HG02981 (cell line): ENCODE measurements at regions not wholly inside any gene's neighbourhood (a gene's known extent, or its start where the extent isn't known, plus 50 kb on each side); places are given as distances from the start of the nearest gene placed in this dataset.
"Not testable (repeated sequence)": the region's sequence is repeated elsewhere in the genome, so short reads cannot be mapped to it uniquely, and the experiment has no call there.

ENCODE experiments used
- ATAC-seq: cut with Tn5 transposase; IDR thresholded peaks from one replicate; pipeline ENCODE4 v1.9.1; 2021; ENCODE audit warnings: mild to moderate bottlenecking, moderate library complexity; ENCODE audit not compliant: unreplicated experiment

DNA sequence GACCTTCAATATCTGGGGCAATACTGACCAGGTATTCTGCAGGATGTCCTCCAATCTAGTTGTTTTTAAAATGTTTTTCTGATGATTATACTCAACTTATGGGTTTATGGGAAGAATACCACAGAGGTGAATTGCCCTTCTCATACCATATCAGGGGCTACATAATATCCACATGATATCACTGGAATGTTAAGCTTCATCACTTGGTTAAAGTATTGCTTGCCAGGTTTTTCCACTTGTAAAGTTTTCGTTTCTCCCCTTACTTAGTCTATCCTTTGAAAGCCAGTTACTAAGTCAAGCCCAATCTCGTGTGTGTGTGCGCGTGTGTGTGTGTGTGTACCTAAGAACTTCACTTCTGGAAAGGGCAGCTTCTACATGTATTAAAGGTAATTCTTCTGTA, 980.9 kb upstream of the FBXO33 start:
- no peak for ATAC-seq

DNA sequence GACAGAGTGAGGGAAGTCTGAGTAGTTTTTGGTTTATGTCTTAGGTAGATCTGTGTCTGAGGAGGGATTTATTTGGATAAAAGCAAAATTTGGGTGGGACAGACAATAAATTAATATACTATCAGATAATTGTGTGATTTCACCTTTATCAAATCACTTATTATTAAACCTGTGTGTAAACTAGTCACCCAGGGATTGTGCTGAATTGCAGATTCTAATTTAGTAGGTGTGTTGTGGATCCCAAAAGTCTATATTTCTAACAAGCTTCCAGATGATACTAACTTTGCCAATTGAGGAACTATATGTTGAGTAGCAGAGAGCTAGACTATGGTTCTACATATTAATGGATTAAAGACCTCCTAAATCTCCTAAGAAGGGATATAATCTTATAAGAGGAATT, 978.5 kb upstream of the FBXO33 start:
- no peak for ATAC-seq

DNA sequence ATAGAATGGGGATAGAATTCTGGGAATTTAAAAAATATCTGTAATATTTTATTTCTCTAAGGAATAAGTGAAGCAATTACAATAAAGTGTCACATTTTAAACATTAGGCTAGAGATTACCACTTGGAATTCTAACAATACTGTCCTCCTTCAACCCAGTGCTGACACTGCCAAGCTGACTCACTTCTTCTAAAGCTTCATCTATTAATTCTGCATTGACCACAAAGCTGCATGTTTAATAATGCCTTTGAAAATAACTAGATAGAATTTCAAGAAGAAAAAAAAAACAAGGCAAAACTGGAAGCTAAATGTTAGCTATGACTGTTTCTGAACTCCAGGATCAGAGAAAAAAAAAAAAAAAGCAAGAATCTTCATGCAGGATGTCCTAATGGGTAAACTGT, 970.7 kb upstream of the FBXO33 start:
- no peak for ATAC-seq

DNA sequence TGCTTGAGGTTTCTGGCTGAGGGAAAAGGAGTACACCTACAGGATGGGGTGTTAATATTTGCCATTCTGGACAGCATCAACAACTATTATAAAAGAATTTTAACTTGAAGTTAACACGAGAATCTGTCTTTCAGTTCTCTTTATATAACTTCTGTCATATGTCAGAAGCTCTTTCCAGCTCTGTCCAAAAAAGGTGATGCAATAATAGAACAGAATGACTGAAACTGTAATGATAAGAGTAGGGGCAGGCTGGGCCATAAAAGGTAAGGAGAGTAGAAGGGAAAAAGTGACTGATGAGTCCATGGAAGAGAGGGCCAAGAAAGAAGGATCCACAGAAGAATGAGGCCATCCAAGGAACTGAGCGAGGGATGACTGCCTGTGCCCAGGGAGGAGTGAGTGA, 966.7 kb upstream of the FBXO33 start:
- ATAC-seq: no peak

DNA sequence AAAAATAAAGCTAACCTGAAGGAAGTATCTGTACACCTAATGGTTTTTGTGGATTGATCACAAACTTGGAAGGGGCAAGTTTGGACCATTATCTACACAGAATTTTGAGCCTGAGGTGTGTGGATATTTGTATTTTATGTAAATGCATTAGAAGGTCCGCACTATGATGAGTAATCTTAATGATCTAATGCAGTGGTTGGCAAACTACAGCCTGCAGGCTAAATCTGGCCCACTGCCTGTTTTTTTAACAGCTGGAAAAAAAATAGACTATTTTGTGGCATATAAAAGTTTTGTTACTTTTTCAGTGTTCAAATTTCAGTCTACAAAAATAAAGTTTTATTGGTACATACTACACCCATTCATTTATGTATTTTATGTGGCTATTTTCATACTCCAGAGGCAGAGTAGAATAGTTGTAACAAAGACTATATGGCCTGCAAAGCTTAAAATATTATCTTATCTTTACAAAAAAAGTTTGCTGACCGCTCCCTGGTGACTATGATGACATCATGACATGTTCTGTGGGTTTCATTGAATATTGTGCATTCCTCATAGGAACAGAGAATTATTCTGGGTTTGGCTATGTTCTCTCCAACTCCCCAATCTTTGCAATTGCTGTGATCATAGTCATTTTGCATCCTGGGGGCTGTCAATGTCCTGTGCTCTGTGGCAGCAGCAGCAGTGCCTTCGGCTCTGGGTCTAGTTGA, 962.6 kb upstream of the FBXO33 start:
- no peak for ATAC-seq

DNA sequence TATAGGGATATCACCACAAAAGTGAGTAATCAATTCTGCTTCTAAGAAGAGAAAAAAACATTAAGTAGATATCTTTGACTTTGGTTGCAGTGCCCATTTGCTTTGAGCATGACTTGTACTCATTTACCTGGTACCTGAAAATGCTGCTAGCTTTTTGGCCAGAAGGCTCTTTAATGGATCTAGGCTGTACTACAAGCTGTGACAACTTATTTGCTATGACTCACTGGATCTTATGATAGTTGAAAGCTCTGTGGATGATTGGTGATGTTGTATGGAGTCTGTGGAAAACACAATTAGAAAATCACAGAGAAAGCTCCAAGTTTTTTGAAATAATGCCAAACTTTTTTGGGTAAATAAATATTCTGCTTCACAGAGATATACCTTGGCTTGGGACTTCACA, 960.9 kb upstream of the FBXO33 start:
- no peak for ATAC-seq

DNA sequence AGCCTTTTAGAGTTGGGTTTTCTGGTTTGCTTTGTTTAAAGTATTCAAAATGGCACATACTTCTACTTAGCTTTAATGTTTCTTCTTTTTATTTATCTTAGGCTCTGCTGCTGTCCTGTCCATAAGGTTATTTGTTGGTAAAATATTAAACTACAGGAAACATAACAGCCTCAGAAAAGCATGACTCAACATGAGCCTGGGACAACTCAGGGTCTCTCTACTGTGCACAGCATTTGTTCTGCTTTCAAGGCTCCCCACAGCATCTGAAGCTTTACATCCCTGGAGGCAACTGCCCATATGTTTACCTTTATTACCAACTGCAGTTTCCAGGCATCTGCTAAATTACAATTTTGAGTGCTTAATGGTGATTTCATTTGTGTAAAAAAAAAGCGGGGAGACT, 954.2 kb upstream of the FBXO33 start:
- ATAC-seq: peak; percentile 74

DNA sequence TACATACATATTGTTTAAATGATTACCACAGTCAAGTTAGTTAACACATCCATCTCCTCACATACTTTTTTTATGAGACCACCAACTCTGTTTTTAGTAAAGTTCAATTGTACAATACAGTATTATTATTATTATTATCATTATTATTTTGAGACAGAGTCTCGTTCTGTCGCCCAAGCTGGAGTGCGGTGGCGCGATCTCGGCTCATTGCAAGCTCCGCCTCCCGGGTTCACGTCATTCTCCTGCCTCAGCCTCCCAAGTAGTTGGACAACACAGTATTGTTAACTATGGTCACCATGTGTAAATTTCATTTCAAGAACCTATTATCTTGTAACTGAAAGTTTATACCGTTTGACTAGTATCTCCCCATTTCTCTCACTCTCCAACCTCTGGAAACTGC, 942.0 kb upstream of the FBXO33 start:
- no peak for ATAC-seq

DNA sequence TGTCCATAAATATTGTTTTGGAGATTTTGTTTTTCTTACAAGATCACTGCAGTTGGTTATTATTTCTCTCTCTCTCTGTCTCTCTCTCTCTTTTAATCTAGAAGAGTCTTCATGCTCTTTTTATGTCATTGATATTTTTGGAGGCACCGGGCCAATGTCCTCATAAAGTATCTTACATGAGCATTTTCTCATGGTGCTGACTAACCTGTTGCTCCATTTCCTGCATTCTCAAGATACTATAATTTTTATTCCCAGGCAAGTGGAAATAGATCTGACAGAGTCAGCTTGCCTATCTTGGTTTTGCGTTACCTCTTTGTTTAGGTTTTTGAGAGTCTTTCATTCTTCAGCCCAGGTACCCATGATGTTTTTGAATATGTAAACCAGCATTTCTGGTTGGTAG, 938.8 kb upstream of the FBXO33 start:
- ATAC-seq: no peak

DNA sequence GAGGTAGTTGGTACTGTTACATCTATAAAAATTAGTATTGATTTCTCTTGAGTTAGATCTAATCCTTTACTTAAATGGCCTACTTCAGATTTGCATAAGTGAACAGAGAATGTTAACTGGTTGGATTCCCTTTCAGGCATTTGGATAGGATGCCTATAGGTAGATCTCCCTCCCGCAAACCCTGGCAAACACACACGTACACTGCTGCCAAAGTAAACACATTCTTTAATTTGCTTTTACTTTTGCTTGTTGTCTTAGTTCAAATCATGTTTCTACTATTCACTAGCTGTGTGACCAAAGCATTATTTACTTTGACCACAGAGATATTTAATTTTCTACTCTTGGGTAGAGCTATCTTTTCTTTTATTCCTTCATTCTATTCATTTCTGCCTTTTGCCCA, 936.1 kb upstream of the FBXO33 start:
- ATAC-seq: no peak

DNA sequence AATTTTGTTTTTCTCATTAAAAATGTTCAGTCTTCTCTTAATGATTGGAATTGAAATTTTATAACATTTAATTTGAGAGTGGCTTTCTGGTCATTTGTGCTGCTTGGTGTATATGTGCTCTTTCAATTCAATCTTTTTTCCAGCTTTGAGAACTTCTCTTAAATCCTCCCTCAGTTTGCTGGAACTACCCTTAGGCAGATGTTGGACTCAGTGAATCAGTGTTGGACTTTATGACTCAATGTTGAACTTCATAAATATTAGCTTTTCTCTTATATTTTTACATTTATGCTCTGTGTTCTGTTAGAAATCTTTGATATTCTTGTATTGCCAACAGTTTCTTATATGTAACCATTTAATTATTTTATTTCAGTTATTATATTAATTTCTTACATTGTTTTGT, 935.5 kb upstream of the FBXO33 start:
- no peak for ATAC-seq

DNA sequence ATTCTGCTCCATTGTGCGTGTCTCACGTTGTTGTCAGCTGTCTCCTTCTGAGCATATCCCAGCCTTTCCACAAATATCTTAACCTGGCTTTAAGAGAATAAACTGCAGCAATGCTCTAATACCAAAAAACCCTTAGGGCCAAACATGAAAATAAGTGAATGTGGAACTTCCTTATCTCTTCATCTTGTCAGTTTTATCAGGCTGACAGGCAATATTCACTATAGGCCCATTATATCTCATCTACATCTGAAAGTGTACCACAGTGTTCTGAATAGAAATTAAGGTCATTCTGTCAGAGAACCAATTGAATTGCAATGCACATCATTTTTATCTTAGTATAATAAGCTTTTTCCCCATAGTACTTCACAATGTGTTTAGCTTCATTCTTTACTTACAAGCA, 933.1 kb upstream of the FBXO33 start:
- ATAC-seq: no peak

DNA sequence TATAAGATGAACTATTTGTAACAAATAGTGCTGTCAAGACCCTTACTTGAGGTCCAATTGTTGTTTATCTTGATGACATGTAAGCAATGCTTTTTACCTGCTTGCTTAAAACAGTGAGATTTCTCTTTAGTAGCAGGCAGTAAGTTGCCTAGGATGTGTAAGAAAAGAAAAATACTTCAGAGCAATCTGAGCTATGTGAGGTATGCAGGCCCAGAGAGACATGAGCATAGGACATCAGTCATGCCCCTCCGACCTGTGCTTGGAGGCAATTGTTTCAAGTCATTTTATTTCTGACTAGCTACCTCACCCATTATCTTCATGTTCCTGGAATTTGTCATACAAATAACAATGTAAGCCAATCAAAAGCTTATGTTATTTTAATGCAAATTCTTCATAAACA, 930.6 kb upstream of the FBXO33 start:
- no peak for ATAC-seq

DNA sequence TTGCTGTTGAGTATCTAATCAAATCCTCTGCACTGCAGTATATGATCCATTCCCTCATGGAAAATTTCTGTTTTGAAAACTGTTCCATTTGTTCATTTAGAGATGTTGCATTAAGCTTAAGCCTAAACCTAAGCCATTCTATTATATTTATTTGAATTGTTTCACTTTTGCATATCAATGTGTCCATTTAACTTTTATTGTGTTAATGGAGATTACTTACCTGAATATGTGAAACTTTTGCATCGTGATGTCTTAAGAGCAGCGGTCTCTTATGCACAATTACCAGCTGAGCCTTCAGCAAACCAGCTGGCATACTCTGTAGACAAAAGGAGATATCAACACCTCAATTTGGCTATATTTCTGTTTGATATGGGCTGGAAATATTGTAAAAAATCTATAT, 922.5 kb upstream of the FBXO33 start:
- no peak for ATAC-seq

DNA sequence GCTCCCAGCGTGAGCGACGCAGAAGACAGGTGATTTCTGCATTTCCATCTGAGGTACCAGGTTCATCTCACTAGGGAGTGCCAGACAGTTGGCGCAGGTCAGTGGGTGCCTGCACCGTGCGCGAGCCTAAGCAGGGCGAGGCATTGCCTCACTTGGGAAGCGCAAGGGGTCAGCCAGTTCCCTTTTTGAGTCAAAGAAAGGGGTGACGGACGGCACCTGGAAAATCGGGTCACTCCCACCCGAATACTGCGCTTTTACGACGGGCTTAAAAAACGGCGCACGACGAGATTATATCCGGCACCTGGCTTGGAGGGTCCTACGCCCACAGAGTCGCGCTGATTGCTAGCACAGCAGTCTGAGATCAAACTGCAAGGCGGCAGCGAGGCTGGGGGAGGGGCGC, 915.9 kb upstream of the FBXO33 start:
- not testable (repeated sequence) for ATAC-seq

DNA sequence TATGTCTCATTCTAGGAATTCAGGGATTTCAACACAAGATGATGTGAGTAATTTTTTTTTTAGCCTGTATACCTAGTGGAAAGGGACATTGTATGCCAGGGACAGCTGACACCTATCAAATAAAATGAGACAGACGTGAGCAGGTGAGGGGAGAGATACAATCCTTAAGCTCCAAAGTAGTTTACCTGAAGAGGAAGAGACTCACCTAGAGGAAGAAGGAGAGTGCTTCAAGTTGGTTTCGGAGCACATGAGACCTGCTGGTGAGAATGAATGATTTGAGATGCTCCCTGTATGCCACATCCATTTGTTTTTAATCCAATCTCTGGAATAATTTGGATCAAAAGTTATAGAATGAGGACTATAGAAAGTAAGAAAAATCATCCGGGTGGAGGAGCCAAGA, 915.4 kb upstream of the FBXO33 start:
- ATAC-seq: no peak

DNA sequence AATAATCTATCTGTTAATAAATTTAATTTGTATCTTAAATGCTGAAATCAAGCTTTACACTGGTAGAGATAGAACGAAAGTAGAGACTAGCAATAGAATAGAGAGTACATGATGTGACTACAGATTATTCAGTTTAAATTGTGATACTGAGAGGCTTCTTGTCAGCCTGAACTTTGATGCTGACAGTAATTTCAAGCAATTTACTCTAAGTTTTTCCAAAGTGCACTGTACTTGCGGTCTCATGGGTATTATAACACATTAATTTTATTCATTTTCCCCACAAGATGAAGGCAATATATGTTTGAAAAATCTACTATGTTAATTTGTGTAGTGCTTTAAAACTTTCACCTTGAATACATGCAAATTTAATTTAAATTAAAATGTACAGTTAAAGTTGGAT, 914.0 kb upstream of the FBXO33 start:
- no peak for ATAC-seq

DNA sequence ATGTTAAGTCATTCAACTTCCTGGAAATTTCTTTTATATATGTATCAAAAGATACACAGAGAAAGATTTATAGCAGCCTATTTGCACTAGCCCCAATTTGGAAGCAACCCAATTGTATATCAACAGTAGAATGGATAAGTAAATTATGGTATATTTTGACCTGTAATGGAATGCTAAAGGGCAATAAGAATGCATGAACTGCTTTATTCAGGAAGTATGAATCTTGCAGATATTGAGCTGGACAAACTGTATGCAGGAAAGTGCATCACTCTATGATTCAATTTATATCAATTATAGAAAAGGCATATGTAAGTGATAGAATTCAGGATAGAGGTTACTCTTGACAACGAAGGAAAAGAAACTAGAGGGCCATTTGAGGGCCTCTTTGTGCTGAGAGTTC, 913.1 kb upstream of the FBXO33 start:
- ATAC-seq: no peak

DNA sequence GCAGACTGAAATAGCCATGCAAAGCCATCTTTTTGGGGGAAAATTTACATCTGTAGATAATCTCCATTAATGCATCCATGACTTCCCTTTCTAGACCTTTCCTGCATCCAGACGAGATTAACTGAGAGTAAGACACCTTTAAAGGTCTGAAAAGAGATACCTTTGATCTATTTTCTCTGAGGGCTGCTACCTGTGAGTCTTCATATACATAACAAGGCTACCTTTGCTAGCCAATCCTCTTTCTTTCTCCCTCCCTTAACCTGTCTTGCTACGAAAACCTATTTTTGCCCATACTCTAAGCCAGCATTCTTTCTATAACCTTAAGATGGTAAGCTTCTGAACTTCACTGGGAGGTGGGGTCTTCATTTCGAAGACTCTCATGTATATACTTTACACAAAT, 908.5 kb upstream of the FBXO33 start:
- no peak for ATAC-seq

DNA sequence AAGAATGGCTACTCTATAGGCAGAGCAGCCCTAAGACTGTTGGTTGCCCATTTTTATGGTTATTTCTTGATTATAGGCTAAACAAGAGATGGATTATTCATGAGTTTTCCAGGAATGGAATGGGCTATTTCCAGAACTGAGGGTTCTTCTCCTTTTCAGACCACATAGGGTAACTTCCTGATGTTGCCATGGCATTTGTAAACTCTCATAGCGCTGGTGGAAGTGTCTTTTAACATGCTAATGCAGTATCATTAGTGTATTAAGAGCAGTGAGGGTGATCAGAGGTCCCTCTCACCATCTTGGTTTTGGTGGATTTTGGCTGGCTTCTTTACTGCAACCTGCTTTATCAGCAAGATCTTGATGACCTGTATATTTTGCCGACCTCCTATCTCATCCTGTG, 904.6 kb upstream of the FBXO33 start:
- no peak for ATAC-seq

DNA sequence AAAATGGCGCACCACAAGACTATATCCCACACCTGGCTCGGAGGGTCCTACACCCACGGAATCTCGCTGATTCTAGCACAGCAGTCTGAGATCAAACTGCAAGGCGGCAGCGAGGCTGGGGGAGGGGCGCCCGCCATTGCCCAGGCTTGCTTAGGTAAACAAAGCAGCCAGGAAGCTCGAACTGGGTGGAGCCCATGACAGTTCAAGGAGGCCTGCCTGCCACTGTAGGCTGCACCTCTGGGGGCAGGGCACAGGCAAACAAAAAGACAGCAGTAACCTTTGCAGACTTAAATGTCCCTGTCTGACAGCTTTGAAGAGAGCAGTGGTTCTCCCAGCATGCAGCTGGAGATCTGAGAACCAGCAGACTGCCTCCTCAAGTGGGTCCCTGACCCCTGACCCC, 894.3 kb upstream of the FBXO33 start:
- not testable (repeated sequence) for ATAC-seq

DNA sequence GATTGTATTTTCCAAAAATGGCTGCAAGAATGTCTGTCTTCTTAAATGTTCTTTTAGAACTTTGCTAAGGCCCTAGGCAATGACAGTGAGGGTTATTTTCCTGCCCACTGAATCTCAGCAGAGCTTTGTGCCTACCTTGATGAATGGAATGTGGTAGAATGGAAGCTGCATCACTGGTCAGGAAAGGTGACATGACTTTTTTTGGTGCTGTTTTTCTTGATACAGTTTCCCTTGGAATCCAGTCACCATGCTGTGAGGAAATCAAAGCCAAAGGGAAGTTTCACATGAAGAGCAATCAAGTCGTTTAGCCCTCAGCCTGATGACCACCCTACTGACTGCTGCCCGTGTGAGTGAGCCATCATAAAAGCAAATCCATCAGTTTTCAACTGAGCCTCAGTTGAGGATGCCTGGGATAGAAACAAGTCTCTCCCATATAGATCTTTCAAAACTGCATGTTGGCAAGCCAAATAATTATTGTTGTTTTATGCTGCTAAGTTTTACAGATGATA, 886.0 kb upstream of the FBXO33 start:
- ATAC-seq: no peak

DNA sequence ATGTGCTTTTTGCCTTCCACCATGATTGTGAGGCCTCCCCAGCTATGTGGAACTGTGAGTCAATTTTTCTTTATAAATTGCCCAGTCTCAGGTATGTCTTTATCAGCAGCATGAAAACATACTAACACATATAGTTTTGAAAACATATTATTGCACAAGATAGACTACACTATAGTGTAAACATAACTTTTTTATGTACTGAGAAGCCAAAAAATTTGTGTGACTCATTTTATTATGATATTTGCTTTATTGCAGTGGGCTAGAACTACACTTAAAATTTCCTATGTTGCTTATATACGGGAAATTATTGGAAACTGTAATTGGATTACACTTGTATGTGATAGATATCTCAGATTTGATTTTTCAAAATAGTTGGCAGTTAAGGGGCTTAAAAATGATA, 885.5 kb upstream of the FBXO33 start:
- ATAC-seq: no peak
